ENCODE measurements at regions not wholly inside any gene's neighbourhood (a gene's known extent, or its start where the extent isn't known, plus 50 kb on each side); places are given as distances from the start of the nearest gene placed in this dataset.
"Not testable (repeated sequence)": the region's sequence is repeated elsewhere in the genome, so short reads cannot be mapped to it uniquely, and the experiment has no call there.

- DNase-seq: no peak
These were observed 192.9 kb upstream of the HMHB1 start for GRCh38 chr5:143619040-143619439.

GRCh38 chr5:143618141-143618540 lies 193.8 kb upstream of the HMHB1 start:
- DNase-seq: no peak

- no peak for DNase-seq
These were observed 197.1 kb upstream of the HMHB1 start for GRCh38 chr5:143614831-143615230.

GRCh38 chr5:143613329-143613728 lies 198.6 kb upstream of the HMHB1 start:
- DNase-seq: no peak

- no peak for DNase-seq
These were observed 201.0 kb upstream of the HMHB1 start for GRCh38 chr5:143610946-143611345.

GRCh38 chr5:143606043-143606752 lies 202.7 kb upstream of the NR3C1 start:
- no peak for DNase-seq

- no peak for DNase-seq
These were observed 202.0 kb upstream of the NR3C1 start for GRCh38 chr5:143605403-143606005.

- DNase-seq: no peak
These were observed 198.4 kb upstream of the NR3C1 start for GRCh38 chr5:143601917-143602333.

GRCh38 chr5:143601357-143601756 lies 197.9 kb upstream of the NR3C1 start:
- DNase-seq: no peak

- no peak for DNase-seq
These were observed 197.1 kb upstream of the NR3C1 start for GRCh38 chr5:143600396-143601075.

- no peak for DNase-seq
These were observed 196.0 kb upstream of the NR3C1 start for GRCh38 chr5:143599474-143599873.

- no peak for DNase-seq
These were observed 193.3 kb upstream of the NR3C1 start for GRCh38 chr5:143596824-143597223.

GRCh38 chr5:143594902-143595818 lies 191.7 kb upstream of the NR3C1 start:
- no peak for DNase-seq

- no peak for DNase-seq
These were observed 190.2 kb upstream of the NR3C1 start for GRCh38 chr5:143593723-143594122.

GRCh38 chr5:143592648-143593047 lies 189.2 kb upstream of the NR3C1 start:
- DNase-seq: no peak

- no peak for DNase-seq
These were observed 185.6 kb upstream of the NR3C1 start for GRCh38 chr5:143588933-143589662.

- DNase-seq: not testable (repeated sequence)
These were observed 184.6 kb upstream of the NR3C1 start for GRCh38 chr5:143588121-143588520.

GRCh38 chr5:143586781-143587362 lies 183.4 kb upstream of the NR3C1 start:
- no peak for DNase-seq

- DNase-seq: no peak
These were observed 182.5 kb upstream of the NR3C1 start for GRCh38 chr5:143585970-143586369.

GRCh38 chr5:143583409-143583808 lies 179.9 kb upstream of the NR3C1 start:
- no peak for DNase-seq

GRCh38 chr5:143582869-143583268 lies 179.4 kb upstream of the NR3C1 start:
- no peak for DNase-seq

GRCh38 chr5:143582176-143582575 lies 178.7 kb upstream of the NR3C1 start:
- DNase-seq: no peak
